DND-41 (cell line): ENCODE measurements at regions not wholly inside any gene's neighbourhood (a gene's known extent, or its start where the extent isn't known, plus 50 kb on each side); places are given as distances from the start of the nearest gene placed in this dataset.

Source experiments
- EZH2 ChIP-seq: IDR thresholded peaks from 3 replicates; pipeline ENCODE4 v1.6.1; 2012; ENCODE audit warnings: borderline replicate concordance, low read depth, mild to moderate bottlenecking, moderate library complexity, low read length, inconsistent platforms; ENCODE audit not compliant: severe bottlenecking
- TF ChIP-seq, protein P1 (sequence below): IDR thresholded peaks from 2 replicates; pipeline ENCODE4 v1.5.1; 2012; ENCODE audit warnings: borderline replicate concordance, low read length, moderate library complexity, mild to moderate bottlenecking; ENCODE audit not compliant: poor library complexity, severe bottlenecking; ENCODE audit errors: extremely low read depth

DNA sequence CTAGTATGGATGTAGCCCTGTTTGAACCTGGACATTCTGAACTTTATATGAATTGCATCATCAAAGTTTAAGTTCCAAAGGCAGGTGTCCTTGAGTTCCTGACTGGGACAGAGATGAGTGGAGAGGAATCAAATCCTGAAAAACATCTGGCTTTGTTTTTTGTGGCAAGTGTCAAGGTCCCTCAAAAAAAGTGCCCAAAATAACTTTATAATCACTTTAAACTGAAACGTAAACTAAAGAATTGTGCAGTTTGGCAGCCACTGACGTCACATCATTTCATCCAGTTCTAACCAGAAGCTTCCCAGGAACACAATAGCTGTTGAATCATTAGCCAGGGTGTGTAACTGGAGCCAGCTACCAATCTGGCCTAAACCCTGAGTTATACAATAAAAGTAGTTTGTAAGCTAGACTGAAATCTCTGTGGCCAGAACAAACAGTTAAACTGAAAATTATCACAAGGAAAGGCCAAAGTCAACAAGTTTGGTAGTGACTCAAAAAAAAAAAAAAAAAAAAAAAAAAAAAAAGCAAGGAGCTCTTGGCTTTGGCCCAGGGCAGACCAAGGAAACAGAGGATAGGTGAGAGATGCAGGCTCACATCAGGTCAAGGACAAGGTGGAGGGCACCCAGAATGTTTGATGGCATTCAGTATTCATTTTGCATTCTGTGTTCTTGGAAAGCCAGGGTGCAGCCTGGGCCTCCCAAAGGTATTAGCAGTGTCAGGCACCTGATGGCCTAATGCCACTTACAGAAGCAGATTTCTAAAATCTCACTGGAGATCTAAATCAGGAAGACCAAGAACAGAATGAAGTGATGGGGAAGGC lies 74.3 kb downstream of the TNFSF18 start:
- TF ChIP-seq, protein P1, sequence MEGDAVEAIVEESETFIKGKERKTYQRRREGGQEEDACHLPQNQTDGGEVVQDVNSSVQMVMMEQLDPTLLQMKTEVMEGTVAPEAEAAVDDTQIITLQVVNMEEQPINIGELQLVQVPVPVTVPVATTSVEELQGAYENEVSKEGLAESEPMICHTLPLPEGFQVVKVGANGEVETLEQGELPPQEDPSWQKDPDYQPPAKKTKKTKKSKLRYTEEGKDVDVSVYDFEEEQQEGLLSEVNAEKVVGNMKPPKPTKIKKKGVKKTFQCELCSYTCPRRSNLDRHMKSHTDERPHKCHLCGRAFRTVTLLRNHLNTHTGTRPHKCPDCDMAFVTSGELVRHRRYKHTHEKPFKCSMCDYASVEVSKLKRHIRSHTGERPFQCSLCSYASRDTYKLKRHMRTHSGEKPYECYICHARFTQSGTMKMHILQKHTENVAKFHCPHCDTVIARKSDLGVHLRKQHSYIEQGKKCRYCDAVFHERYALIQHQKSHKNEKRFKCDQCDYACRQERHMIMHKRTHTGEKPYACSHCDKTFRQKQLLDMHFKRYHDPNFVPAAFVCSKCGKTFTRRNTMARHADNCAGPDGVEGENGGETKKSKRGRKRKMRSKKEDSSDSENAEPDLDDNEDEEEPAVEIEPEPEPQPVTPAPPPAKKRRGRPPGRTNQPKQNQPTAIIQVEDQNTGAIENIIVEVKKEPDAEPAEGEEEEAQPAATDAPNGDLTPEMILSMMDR: no peak
- TF ChIP-seq EZH2: no peak
